NCI-H2196 treated with DMSO at 0.1 percent for 48 hours (cell line): ENCODE measurements at regions not wholly inside any gene's neighbourhood (a gene's known extent, or its start where the extent isn't known, plus 50 kb on each side); places are given as distances from the start of the nearest gene placed in this dataset.

ENCODE experiments used
- DNase-seq: peaks from one replicate; lab custom pipeline; 2025; ENCODE audit not compliant: unreplicated experiment; lab: John Stamatoyannopoulos, UW

DNA sequence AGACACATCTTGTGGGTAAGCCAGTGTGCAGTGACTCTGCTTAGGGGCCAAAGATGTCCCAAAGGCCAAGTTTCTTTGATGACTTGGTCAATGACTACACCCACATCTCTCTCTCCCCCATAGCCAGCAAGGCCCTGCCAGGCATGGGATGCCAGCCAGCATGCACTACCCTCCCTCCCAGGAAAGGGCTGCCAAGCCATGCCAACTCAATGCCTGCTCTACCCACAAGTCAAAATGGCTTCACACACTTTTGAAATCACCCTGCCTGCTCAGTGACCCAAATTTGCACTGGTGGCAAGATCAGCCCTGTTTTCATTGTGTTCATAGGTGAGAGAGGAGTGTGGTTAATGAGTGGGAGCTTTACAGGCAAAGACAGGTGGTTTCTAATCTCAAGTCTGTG, 112.5 kb downstream of the MATN1 start:
- DNase-seq, result no peak

DNA sequence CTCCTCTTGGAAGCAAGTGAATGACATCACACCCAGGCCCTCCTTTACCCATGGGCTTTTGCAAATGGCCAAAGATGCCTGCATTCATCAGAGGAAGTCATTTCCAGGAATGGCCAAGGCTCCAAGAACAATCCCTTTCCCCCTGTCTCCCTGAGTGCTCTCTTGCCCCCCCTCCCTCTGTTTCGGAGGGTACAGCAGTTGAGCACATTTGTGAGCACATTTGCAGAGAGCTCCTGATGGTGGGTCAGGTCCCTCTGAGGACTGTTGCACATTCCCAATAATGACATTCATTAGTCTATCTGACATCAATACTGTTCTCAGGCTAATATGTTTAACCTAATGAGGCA, 113.4 kb downstream of the MATN1 start:
- DNase-seq, result no peak

DNA sequence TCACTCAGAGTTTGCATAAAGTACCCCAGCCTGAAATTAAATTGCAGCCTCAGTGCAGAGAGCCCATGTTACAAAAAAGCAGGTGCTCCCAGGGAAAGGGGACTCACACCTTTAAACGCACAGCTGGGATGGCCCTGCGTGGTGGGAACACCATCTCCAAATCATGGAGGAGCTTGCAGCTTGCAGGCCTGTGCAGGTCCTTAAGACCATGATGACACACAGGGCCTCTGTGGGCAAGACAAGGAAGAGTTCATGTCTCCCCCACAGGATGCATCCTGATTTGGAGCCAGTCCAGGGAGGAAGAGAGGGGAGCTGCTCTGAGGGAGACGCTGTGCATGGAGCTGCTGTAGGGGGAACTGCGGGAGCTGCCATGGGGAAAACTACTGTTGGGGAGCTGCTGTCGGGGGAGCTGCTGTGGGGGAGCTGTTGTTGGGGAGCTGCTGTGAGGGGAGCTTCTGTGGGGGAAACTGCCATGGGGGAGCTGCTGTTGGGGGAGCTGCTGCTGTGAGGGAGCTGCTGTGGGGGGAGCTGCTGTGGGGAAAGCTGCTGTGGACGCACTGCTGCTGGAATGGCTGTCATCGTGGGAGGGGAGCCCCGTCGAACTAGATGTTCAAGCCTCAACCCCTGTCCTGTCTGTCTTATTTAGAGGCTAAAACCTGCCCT, 113.9 kb downstream of the MATN1 start:
- DNase-seq, result no peak

DNA sequence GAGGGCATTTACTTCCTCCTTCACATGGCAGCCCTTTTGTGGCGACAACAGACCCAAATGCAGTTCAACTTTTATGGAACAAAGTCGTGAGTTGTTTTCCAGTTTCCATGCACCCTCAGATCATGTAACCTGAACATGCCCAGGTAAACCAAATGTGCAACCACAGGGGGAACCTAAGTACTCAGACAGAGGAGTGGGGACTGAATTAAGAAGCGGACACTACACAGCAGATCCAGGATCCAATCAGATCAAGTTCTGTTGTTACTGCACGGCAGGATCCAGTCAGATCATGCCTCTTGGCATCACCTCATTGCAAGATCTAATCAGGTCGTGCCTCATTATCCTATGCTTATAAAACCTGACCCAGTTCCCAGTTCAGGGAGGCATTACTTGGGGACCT, 115.7 kb downstream of the MATN1 start:
- no peak for DNase-seq

DNA sequence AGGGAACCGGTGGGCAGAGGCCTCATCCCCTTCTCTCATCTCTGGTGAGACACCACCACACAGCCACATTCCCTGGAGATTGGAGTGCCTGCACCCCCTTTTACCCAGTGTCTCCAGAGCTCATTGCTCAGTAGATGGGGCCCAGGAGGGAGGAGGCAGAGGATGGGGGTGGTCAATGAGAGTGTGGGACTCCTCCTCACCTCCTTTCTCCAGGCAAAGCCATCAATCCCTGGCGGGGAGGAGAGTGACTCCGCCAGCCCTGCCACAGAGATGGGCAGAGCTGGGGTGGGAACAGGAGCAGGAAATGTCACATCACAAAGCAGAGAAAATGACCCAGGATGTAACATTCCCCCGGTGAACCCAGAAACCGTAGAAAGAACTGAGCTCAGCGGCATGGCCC, 117.2 kb downstream of the MATN1 start:
- DNase-seq, result no peak

DNA sequence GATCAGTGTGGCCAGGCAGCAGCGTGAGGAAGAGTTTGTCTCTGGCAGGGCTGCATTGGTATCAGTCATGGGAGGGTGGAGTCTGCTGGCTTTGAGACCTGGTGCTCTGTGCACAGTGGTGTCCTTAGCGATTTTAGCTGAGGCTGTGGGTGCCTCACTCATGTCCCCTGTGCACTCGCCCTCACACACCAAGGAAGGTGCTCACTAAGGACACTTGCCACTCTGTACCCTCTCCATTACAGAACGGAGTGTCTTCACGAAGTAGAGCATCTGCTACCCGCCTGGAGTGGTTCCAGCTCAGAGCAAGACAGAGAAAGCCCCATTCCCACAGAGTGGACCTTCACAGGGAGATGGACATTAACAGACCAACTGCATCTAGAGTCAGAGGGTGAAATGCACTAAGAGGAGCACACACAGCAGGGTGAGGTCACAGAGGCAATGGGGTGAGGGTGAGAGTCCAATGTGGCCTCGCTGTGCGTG, 117.9 kb downstream of the MATN1 start:
- DNase-seq, result no peak

DNA sequence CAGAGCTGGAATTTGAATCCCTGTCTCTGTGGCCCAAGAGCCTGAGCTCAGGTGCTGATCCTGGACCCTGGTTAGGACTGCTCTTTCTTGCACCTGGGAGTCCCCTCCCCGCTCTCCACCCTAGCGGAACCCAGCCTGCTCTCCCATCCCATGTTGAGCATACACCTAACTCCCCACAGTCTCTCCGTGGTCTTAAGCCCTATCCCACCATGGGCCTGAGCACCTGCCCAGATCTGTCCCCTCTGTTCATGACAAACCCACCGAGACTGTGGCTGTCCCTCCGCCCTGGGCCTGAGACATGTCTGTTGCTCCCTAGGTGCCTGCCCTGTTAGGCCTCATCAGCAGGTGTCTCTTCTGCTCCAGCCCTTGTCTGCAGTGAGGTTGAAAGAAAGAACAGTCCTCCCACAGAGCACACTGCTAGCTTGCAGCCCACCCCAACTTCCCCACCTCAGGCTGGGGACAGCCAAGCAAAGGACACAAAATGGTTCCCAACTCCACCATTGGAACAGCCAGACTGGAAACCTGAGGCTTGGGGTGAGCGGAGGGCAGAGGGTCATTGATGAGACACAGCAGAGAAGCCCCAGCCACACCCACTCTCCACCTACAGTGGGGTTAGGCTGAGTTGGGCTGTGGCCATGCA, 118.5 kb downstream of the MATN1 start:
- DNase-seq, result no peak

DNA sequence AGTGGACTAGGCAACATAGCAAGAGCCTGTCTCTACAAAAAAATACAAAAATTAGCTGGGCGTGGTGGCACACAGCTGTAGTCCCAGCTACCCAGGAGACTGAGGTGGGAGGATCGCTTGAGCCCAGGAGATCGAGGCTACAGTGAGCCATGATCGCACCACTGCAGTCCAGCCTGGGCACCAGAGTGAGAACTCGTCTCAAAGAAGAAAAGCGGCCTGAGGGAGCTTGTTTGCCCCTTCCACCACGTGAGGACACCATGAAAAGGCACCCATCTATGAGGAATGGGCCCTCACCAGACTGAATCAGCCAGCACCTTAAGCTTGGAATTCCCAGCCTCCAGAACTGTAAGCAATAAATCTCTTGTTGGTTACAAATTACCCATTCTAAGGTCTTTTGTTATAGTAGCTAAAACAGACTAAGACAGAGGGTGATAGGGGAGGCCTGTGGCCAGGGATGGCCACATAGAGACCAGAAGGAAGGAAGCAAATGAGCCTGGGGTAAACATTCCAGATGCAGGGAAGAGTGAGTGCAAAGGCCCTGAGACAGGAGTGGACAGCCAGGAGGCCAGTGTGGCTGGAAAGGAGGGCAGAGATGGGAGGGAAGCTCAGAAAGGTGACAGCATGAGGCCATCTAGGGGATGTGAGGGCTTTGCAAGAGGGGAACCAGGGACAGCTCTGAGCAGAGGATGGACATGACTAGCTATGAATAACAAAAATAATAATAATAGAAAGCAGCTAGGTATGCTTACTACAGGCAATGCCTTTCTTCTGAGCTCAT, 120.1 kb downstream of the MATN1 start:
- no peak for DNase-seq

DNA sequence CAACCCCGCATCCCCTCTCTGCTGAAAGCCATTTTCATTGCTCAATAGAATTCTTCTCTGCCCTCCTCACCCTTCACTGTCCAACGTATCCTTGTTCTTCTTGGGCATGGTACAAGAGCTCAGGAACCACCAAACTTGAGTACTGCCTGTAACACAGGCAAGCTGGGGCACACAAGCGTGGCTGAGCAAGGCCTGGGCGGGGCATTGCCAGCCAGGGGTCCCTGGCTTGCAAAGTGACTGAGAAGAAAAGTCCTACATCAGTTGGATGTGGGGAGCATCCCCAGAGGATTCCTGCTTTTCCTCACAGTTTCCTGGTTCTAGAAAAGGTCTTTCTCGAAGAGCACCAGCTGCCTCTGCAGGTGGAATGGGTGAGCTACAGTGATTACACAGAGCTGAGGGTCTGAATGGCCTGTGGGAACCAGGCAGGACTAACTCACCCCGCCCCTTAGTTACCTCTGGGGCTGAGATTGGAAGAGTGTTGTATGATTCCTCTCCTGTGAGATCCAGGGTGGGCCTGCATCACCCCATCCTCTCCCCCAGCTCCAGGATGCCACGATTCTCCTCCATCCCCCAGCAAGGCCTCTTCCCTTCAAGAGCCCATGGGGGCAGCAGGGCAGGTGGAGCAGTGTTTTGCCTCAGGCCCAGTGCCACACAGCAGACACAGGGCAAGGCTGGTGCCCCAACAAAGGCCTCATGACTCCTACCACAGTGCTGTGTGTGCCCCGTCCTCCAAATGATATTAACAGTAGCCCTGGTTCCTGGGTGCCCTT, 121.9 kb downstream of the MATN1 start:
- no peak for DNase-seq

DNA sequence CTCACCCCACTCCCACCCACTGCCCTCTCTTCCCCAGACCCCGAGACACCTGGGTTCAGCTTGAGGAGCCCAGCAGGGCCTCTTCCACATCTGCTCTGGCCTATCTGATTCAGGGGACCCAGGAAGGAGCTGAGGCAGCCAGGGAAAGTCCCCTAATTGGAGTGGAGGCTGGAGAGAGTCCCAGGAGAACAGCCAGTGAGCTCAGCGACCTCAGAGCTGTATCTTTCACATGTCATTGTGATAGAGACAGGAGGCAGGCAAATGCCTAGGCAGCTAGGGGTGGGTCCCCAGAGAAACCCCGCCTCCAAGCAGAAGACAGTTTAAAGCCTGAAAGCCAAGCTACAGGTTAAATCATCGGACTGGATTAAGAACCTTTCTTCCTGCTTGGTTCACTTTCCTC, 122.7 kb downstream of the MATN1 start:
- no peak for DNase-seq

DNA sequence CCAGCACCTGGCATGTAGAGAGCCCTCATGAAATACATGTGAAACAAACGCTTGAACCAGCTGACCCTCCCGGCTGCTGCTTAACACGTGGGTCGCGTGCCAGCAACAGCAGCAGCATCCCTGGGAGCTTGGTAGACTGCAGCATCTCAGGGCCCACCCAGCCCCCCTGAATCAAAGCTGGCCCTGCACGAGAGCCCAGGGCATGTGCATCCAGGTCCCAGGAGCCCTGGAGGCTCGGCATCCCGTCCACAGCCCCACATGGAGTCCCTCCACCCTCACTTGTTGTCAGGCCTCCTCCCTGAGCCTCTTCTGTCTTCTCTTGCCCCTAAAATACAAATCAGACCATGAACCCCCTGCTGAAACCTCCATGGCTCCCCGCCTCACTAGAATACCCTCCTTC, 123.1 kb downstream of the MATN1 start:
- DNase-seq, result no peak

DNA sequence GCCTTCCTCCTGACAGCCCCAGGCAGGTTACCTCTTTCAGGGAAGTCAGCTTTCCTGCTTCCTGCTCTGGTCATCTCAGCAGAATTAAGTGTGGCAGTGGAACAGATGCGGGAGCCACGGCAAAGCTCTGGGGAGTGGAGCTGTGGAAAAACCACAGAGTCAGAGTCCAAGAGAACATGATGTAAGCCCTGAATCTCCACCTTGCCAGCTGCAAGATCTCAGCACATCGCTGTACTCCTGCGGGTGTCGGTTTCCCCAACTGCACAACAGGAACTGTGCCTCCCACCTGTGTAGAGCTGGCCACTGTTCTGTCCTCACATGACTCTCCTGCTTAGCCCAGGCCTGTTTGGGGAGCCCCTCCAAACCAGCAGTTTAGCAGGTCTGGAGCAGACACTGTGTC, 123.7 kb downstream of the MATN1 start:
- no peak for DNase-seq

DNA sequence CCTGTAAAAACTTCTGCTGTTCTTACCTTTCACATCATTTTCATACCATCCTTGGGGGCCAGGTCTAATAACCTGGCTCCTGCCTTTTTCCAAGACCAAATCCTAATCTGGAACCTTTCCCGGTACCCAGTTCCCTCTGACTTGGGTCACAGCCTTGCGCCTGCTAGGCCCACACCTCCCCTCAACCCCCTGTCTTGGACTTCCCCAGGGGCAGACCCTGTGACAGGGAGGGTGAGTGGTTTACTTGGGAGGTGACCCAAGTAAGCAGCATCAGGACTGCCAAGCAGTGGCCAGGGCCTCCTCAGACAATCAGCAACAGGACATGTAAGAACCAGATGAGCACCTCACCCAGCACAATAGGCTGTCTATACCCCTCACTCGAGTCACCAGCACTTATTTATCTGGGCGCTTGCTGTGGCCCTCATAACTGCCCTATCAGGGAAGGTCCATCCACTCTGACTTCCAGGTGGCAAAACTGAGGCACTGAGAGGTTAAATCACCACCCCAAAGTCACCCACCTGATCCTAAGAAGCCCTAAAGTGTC, 124.7 kb downstream of the MATN1 start:
- no peak for DNase-seq

DNA sequence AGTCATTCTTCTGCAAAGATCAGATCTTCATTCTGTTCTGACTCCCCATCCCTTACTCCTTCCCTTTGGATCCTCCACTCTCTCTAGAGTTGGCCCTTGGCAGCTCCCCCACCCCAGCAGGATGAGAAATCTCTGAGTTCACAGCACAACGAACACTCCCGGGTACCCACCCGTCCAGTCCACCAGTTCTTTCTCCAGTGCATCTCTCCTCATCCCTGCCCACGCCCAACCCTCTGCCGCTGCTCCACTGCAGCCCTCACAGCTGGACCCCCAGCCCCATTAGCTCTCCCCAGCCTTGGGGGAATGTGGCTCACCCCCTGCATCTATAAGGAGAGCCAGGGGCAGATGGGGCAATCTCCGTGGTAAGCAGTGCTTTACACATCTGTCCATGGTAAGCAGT, 125.7 kb downstream of the MATN1 start:
- DNase-seq, result no peak

DNA sequence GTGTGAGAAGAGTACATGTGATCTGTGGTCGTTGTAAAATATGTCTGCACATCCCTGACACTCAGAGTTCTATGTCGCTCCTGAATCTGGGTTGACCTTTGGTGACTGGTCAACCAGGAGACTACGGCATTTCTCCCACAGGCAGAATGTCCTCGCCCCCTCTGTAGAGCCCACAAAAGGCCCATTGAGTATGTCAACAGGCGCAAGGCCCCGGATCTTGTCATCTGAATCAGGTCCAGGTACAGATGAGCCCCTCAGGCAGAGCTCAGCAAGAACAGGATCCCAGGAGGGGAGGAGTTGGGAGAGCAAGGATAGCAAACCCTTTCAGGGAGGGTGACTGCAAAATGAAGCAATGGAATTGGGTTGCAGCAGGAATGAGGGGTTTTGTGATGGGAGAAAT, 126.5 kb downstream of the MATN1 start:
- no peak for DNase-seq

DNA sequence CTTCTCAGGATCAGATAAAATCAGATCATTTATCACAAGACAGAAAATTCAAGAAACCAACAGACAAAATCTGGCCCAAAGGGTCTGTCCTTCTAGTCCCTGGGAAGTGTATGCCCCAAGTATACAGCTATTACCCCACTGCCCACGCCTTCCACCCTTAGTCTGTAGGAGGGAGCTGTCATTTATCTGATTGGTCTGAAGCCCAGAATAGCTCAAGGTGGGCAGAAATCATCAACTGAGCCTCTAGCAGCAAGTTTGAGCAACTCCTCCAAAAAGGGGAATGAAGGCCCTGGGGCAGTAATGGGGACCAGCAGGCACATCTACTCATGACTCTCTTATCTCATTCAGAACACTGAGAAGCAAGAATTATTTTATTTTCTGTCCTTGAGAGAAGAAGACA, 126.9 kb downstream of the MATN1 start:
- DNase-seq, result no peak

DNA sequence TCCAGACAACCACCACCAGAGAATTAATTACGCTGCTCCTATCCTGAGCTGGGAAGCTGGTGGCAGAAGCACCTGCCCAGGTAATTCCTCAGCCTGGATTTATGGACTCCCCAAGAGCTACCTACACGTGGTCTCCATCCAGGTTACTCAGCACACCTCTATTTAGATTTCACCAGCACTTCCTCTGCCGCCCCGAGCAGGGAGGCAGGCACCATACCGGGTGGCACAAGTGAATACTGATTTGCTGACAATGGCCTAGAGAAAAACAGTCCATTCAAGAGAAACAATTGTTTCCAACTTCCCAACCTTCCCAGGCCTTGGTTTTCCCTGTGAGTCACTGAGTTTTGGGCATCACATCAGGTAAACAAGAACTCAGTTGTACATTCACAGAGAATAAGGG, 134.3 kb downstream of the MATN1 start:
- no peak for DNase-seq

DNA sequence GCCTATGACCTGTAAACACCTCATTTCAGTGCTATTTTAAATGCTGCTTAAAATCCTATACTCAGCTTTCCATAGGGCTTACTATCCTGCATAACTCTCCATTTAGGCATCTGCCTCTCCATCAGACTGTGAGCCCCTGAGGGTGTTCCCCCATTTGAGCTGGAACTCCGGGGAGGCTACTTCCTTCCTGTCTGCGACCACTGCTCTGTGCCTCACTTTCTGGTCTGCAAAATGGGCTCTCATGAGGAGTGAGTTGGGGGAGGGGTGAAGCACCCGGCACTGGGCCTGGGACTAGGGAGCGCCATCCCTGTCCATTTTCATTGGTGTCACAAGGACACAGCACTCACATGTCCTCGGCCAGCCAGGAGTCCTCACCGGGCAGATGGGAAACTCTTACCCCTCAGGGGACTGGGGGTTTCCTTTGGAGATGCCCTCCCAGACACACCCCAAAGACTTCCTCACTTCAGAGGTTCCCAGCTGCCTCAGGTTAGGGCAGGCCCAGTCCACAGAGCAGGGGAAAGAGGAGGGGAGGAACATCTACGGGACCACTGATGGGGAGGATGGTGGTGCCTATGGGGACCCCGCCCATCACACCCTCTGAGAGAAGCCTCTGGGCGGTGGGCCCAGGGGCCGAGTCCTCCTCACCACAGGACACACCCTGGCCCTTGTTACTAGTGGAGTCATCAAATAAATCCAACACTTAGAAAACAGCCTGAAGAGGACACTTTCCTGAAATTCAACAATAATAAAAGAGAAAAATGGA, 134.9 kb downstream of the MATN1 start:
- DNase-seq, result no peak

DNA sequence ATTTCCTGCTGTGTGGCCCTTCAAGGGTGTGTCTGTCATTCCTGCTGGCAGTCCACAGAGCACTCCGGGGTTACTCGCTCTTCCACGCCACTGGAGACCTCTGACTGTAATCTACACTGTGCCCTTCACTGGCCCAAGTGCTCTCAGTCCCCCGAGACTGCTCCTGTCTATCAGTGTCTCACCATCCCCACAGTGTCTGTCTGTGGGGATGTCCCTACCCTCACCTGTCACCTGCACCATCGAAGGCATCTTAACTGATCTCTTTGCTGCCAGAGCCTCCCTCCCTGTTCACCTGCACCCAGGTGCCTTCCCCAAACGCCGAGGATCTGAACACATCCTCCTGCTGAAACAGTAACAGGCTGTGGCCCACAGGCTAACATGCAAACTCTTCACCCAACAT, 136.7 kb downstream of the MATN1 start:
- DNase-seq, result no peak

DNA sequence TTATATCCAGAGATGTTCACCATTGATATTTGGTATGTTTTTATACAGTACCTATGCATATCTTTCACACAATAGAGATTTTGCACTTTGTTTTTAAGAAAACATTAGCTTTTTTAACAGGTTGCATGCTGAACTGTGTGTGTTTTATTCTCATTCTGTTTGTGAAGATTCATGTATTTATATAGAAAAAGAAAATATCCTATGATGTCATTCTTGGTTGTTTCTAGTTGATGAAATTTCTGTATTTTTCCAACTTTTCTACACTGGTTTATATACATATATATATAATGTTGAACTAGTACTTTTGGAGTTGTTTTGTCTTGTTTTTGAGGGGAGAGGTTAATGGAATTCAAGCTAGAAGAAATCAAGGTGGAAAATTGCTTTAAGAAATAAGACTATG, 143.8 kb downstream of the MATN1 start:
- no peak for DNase-seq

DNA sequence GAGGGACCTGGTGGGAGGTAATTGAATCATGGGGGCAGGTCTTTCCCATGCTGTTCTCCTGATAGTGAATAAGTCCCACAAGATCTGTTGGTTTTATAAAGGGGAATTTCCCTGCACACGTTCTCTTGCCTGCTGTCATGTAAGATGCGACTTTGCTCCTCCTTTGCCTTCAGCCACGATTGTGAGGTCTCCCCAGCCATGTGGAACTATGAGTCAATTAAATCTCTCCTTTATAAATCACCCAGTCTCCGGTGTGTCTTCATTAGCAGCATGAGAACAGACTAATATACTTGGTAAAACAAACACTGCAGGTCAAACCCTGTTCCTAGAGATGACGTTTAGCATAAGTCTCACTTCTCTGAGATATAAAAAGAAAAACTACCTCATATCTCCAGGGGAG, 148.3 kb downstream of the MATN1 start:
- no peak for DNase-seq
